HepG2 (cell line): ENCODE measurements at regions not wholly inside any gene's neighbourhood (a gene's known extent, or its start where the extent isn't known, plus 50 kb on each side); places are given as distances from the start of the nearest gene placed in this dataset.
"Not testable (repeated sequence)": the region's sequence is repeated elsewhere in the genome, so short reads cannot be mapped to it uniquely, and the experiment has no call there.

Experiments used
- ATAC-seq: fragments of 200-7000 bp; cut with Tn5 transposase; 3 replicates; pipeline ENCODE4 v1.9.1; 2020; ENCODE audit warnings: mild to moderate bottlenecking, moderate library complexity
- BruUV-seq: library from RNA; stranded (reverse); fragments of 400-500 nt; replicated peaks from 2 replicates; lab custom pipeline; 2021; lab: Mats Ljungman, UMichigan
- CTCF ChIA-PET: fragments of 300-600 bp; formaldehyde crosslinking; extraction: SDS; loops from one replicate; lab custom pipeline; 2021; ENCODE audit warnings: low total read pairs, inconsistent platforms, low intra/inter-chr PET ratio; lab: Yijun Ruan, JAX
- POLR2A ChIA-PET: fragments of 350-600 bp; sonication (Branson Sonifier 250); formaldehyde crosslinking; loops from one replicate; lab custom pipeline; 2020; ENCODE audit warnings: antibody characterized with exemption, inconsistent platforms; lab: Yijun Ruan, JAX
- DNase-seq: peaks from one replicate; pipeline ENCODE4 v3.0.0-alpha.2; 2015; ENCODE audit warnings: low spot score
- FAIRE-seq: peaks from 3 replicates; lab custom pipeline; 2011; peaks lifted over from hg19 to GRCh38; lab: Jason Lieb, UNC
- H2AFZ ChIP-seq: one replicate; pipeline ENCODE4 v1.6.1; 2011; ENCODE audit warnings: low read length, inconsistent platforms
- H3K27ac ChIP-seq: fragments of 300-600 bp; 3 replicates; pipeline ENCODE4 v1.8.0; 2011; ENCODE audit warnings: mixed run types, mild to moderate bottlenecking, mixed read lengths, low read length, inconsistent platforms; ENCODE audit not compliant: insufficient read depth; ENCODE audit errors: extremely low read length
- H3K27me3 ChIP-seq, 2 experiments: fragments of 200-600 bp in 1 of 2; 2 replicates in 1 of 2; 3 replicates in 1 of 2; pipeline versions ENCODE4 v1.6.0 to v1.8.0; 2011; ENCODE audit warnings: low read length in 2 of 2, mild to moderate bottlenecking in 2 of 2, moderate library complexity in 2 of 2, inconsistent platforms in 1 of 2; ENCODE audit not compliant: insufficient read depth in 2 of 2, control insufficient read depth in 1 of 2
- H3K36me3 ChIP-seq, 2 experiments: fragments of 200-600 bp in 1 of 2; replicated peaks in 1 of 2; 2 replicates in 1 of 2; 3 replicates in 1 of 2; pipeline versions ENCODE4 v1.5.1 to v1.8.0; 2011; ENCODE audit warnings: low read length in 2 of 2, inconsistent platforms in 1 of 2; ENCODE audit not compliant: insufficient read depth in 2 of 2, control insufficient read depth in 1 of 2
- H3K4me1 ChIP-seq: 2 replicates; pipeline ENCODE4 v1.5.1; 2012; ENCODE audit warnings: low read length, inconsistent platforms; ENCODE audit not compliant: insufficient read depth
- H3K4me2 ChIP-seq: 2 replicates; pipeline ENCODE4 v1.6.0; 2011; ENCODE audit warnings: low read depth, low read length, inconsistent platforms
- H3K4me3 ChIP-seq, 3 experiments: fragments of 200-600 bp in 1 of 3; sonication (generic), shearing (Covaris generic) in 1 of 3; replicated peaks in 1 of 3; 2 replicates each; pipeline ENCODE4 v1.5.1; 2011 to 2016; ENCODE audit warnings: low read length in 3 of 3, inconsistent platforms in 2 of 3, low read depth in 2 of 3, mild to moderate bottlenecking in 2 of 3, control low read depth in 1 of 3, mixed read lengths in 1 of 3; ENCODE audit not compliant: insufficient read depth in 1 of 3
- H3K79me2 ChIP-seq: one replicate; pipeline ENCODE4 v1.6.1; 2011; ENCODE audit warnings: low read length, inconsistent platforms; ENCODE audit not compliant: insufficient read depth
- H3K9ac ChIP-seq: 2 replicates; pipeline ENCODE4 v1.6.0; 2011; ENCODE audit warnings: mild to moderate bottlenecking, low read depth, low read length, inconsistent platforms; ENCODE audit not compliant: insufficient read depth
- H3K9me3 ChIP-seq: 2 replicates; pipeline ENCODE4 v1.5.1; 2012; ENCODE audit warnings: mild to moderate bottlenecking, low read length
- H4K20me1 ChIP-seq: 2 replicates; pipeline ENCODE4 v1.6.0; 2011; ENCODE audit warnings: inconsistent platforms, mild to moderate bottlenecking, low read length, moderate library complexity; ENCODE audit not compliant: insufficient read depth
- CENPX ChIP-seq: sonication (generic); formaldehyde crosslinking; IDR thresholded peaks from 2 replicates; pipeline ENCODE4 v1.9.0; 2021; ENCODE audit warnings: mild to moderate bottlenecking, missing genetic modification reagents, moderate library complexity
- GATAD1 ChIP-seq: IDR thresholded peaks from 2 replicates; pipeline ENCODE4 v1.6.1; 2016; ENCODE audit warnings: missing genetic modification reagents, missing compliant biosample characterization
- HNRNPH1 ChIP-seq: fragments of 200-400 bp; formaldehyde crosslinking; optimal IDR thresholded peaks from 2 replicates; pipeline ENCODE3; 2017; ENCODE audit warnings: mild to moderate bottlenecking, low read depth, low read length
- KLF13 ChIP-seq: sonication (generic); formaldehyde crosslinking; IDR thresholded peaks from 2 replicates; pipeline ENCODE4 v1.4.0; 2020; ENCODE audit warnings: mild to moderate bottlenecking, missing genetic modification reagents
- SP4 ChIP-seq: sonication (generic); formaldehyde crosslinking; IDR thresholded peaks from 2 replicates; pipeline ENCODE4 v1.8.1; 2023; ENCODE audit warnings: mild to moderate bottlenecking, missing genetic modification reagents
- ZNF160 ChIP-seq: sonication (generic); formaldehyde crosslinking; IDR thresholded peaks from 2 replicates; pipeline ENCODE4 v1.8.0; 2022; ENCODE audit warnings: mild to moderate bottlenecking, inconsistent platforms, missing genetic modification reagents
- ZNF446 ChIP-seq: sonication (generic); formaldehyde crosslinking; IDR thresholded peaks from 2 replicates; pipeline ENCODE4 v1.5.0; 2020; ENCODE audit warnings: mild to moderate bottlenecking, missing genetic modification reagents
- WGBS: methylation state at CpG from one replicate; pipeline ENCODE4 v1.1.6; 2017; ENCODE audit warnings: low lambda C conversion rate; 5-methylcytosine and 5-hydroxymethylcytosine counted together
- in situ Hi-C: cut with HindIII; loops from 2 replicates; pipeline ENCODE4 v1.10.0; 2017; ENCODE audit warnings: low pct_unique_long_range_greater_than_20kb; ENCODE audit not compliant: extremely low pct_ligation_motif_present
- intact Hi-C: fragments of 100-400 bp; cut with micrococcal nuclease; formaldehyde crosslinking; loops from one replicate; pipeline ENCODE4 v1.10.0; 2022; ENCODE audit not compliant: unreplicated experiment
- TF ChIP-seq, protein P1 (sequence below): sonication (generic); formaldehyde crosslinking; IDR thresholded peaks from 2 replicates; pipeline ENCODE4 v1.4.0; 2020; ENCODE audit warnings: mild to moderate bottlenecking, missing genetic modification reagents
- TF ChIP-seq, protein P2 (sequence below): sonication (generic); formaldehyde crosslinking; IDR thresholded peaks from 2 replicates; pipeline ENCODE4 v1.4.0; 2020; ENCODE audit warnings: missing genetic modification reagents

DNA sequence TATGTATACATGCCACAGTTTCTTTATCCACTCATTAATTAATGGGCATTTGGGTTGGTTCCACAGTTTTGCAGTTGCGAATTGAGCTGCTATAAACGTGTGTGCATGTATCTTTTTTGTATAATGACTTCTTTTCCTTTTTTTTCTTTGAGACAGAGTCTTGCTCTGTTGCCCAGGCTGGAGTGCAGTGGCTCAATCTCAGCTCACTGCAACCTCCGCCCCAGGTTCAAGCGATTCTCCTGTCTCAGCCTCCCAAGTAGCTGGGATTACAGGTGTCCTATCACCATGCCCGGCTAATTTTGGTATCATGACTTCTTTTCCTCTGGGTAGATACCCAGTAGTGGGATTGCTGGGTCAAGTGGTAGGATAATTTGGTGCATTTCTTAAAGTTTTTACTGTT is 211.4 kb downstream of the BCAS1 start:
- FAIRE-seq, H3K27me3 ChIP-seq, intact Hi-C loops, H3K9ac ChIP-seq, H3K27ac ChIP-seq, H4K20me1 ChIP-seq, ATAC-seq, CTCF ChIA-PET, H3K4me2 ChIP-seq, H3K4me3 ChIP-seq, H3K79me2 ChIP-seq, DNase-seq, H3K36me3 ChIP-seq, in situ Hi-C loops, BruUV-seq, H2AFZ ChIP-seq, H3K9me3 ChIP-seq: not testable (repeated sequence)
- WGBS = 88% methylated on average over 5 of the region's 5 CpGs
- H3K4me1 ChIP-seq = peaks cover 60% of the 10 kb centered on the region
- POLR2A ChIA-PET = interaction anchor here (1.6 kb wide), 1 partner anchor 10 kb away, joined by 3 read pairs; no protein-coding TSS in a partner anchor

DNA sequence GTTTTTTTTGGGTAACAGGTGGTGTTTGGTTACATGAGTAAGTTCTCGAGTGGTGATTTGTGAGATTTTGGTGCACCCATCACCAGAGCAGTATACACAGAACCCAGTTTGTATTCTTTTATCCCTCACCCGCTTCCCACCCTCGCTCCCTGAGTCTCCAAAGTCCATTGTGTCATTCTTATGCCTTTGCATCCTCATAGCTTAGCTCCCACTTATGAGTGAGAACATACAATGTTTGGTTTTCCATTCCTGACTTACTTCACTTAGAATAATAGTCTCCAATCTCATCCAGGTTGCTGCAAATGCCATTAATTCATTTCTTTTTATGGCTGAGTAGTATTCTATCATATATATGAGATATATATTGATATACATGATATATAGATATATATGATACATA is 211.9 kb downstream of the BCAS1 start:
- CTCF ChIA-PET, H2AFZ ChIP-seq, H3K9ac ChIP-seq, DNase-seq, BruUV-seq, in situ Hi-C loops, ATAC-seq, H3K79me2 ChIP-seq, H3K36me3 ChIP-seq, H3K27ac ChIP-seq, H3K9me3 ChIP-seq, H3K27me3 ChIP-seq, FAIRE-seq, intact Hi-C loops, H3K4me3 ChIP-seq, H4K20me1 ChIP-seq: not testable (repeated sequence)
- WGBS = 70% methylated on average over 3 of the region's 3 CpGs
- POLR2A ChIA-PET = interaction anchor here (0.8 to 2.2 kb wide), 3 partner anchors 8 to 58 kb away, joined by 3 to 13 read pairs (median 3); no protein-coding TSS in a partner anchor
- Histone ChIP-seq H3K4me1 (peaks cover 55% of the 10 kb centered on the region), H3K4me2 (peak overlapping the region; percentile 76; the same call in 1 of the 2 replicates)

DNA sequence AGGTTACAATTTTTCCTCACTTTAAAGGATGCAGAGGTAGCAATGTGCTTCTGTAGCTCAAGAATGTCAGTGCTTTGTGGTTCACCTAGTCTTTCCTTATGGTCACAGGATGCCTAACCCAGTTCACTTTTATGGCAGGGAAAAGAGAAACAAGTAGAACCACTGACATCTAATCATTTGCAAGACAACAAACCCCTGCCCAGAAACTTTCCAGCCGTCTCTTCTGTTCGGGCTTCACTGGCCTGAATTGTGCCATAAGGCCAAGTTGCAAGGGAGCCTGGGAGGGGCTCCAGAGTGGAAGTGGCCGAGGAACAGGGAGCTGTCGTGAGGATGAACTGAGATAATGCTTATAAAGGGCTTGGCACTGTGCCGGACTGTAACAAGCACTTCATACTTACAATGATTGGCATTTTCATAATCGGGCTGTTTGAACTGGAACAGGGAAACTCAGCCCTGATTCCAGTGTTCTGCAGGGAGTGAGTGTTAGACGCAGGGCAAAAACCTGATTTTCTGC is 212.6 kb downstream of the BCAS1 start:
- in situ Hi-C loops = no loop called here
- no peaks in the 10 kb centered on the region for H3K9me3 ChIP-seq
- peak overlapping the region; percentile 24; the same call in 1 of the 2 replicates for H3K9ac ChIP-seq
- peak overlapping the region; percentile 76 for H3K4me2 ChIP-seq
- no peak for DNase-seq
- WGBS = 20% methylated on average over 7 of the region's 7 CpGs
- peak overlapping the region in 1 of 3 experiments; percentile 29; a peak in 1 of 6 replicates for H3K4me3 ChIP-seq
- H3K27me3 ChIP-seq = no peaks in the 10 kb centered on the region
- H3K4me1 ChIP-seq = peaks cover 54% of the 10 kb centered on the region
- no peak for FAIRE-seq
- H2AFZ ChIP-seq = peak overlapping the region; percentile 88
- POLR2A ChIA-PET = interaction anchor here (0.8 to 2.2 kb wide), 3 partner anchors 8 to 57 kb away, joined by 3 to 13 read pairs (median 3); no protein-coding TSS in a partner anchor
- H3K79me2 ChIP-seq = no peaks in the 10 kb centered on the region
- no TSS peak for BruUV-seq
- no peak overlapping the region for H3K27ac ChIP-seq
- CTCF ChIA-PET = no interaction called here
- ATAC-seq = peak; percentile 59
- H3K36me3 ChIP-seq = no peaks in the 10 kb centered on the region
- H4K20me1 ChIP-seq = no peaks in the 10 kb centered on the region
- intact Hi-C loops = no loop called here
- TF ChIP-seq, protein P1, sequence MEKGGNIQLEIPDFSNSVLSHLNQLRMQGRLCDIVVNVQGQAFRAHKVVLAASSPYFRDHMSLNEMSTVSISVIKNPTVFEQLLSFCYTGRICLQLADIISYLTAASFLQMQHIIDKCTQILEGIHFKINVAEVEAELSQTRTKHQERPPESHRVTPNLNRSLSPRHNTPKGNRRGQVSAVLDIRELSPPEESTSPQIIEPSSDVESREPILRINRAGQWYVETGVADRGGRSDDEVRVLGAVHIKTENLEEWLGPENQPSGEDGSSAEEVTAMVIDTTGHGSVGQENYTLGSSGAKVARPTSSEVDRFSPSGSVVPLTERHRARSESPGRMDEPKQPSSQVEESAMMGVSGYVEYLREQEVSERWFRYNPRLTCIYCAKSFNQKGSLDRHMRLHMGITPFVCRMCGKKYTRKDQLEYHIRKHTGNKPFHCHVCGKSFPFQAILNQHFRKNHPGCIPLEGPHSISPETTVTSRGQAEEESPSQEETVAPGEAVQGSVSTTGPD = no peak
- TF ChIP-seq ZNF446 (CRISPR knock-in tag) (no peak), ZNF160 (CRISPR knock-in tag) (no peak), KLF13 (CRISPR knock-in tag) (no peak), HNRNPH1 (no peak), CENPX (CRISPR knock-in tag) (no peak), SP4 (CRISPR knock-in tag) (0 out of 2 replicates have a peak, but pooled peaks have one; percentile 39), GATAD1 (no peak)
- TF ChIP-seq, protein P2, sequence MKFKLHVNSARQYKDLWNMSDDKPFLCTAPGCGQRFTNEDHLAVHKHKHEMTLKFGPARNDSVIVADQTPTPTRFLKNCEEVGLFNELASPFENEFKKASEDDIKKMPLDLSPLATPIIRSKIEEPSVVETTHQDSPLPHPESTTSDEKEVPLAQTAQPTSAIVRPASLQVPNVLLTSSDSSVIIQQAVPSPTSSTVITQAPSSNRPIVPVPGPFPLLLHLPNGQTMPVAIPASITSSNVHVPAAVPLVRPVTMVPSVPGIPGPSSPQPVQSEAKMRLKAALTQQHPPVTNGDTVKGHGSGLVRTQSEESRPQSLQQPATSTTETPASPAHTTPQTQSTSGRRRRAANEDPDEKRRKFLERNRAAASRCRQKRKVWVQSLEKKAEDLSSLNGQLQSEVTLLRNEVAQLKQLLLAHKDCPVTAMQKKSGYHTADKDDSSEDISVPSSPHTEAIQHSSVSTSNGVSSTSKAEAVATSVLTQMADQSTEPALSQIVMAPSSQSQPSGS (CRISPR knock-in tag) = no peak
